ENCODE measurements at regions not wholly inside any gene's neighbourhood (a gene's known extent, or its start where the extent isn't known, plus 50 kb on each side); places are given as distances from the start of the nearest gene placed in this dataset.

- Histone ChIP-seq H3K79me2 (ENCODE audit: insufficient read depth, low read length) (no peaks in the 10 kb centered on the region), H3K27ac (ENCODE audit: low read depth in 1 of 2, low read length in 2 of 2) (no peak overlapping the region), H3K4me3 (replicated peaks in 1 of 3; ENCODE audit: low read depth in 2 of 3, low read length in 3 of 3) (no peak overlapping the region), H4K20me1 (ENCODE audit: insufficient read depth, low read length) (no peaks in the 10 kb centered on the region), H3K4me2 (replicated peaks; ENCODE audit: extremely low read depth, low read length, poor library complexity, severe bottlenecking) (no peak overlapping the region), H3K9ac (ENCODE audit: insufficient read depth, low read length, poor library complexity, severe bottlenecking) (no peak overlapping the region), H3K9me3 (replicated peaks in 1 of 2; ENCODE audit: control insufficient read depth in 1 of 2, insufficient read depth in 1 of 2, low read length in 2 of 2) (no peaks in the 10 kb centered on the region), H3K27me3 (ENCODE audit: control insufficient read depth in 2 of 2, insufficient read depth in 2 of 2, low read length in 2 of 2) (peaks cover 0 to 3% of the 10 kb centered on the region in 2 donors), H2AFZ (ENCODE audit: insufficient read depth, low read depth, low read length, poor library complexity, severe bottlenecking) (no peak overlapping the region), H3K4me1 (ENCODE audit: control insufficient read depth in 1 of 2, insufficient read depth in 2 of 2, low read length in 2 of 2) (no peaks in the 10 kb centered on the region), H3K36me3 (replicated peaks in 1 of 2; ENCODE audit: control insufficient read depth in 1 of 2, insufficient read depth in 2 of 2, low read length in 2 of 2) (no peaks in the 10 kb centered on the region)
- intact Hi-C loops (cut with micrococcal nuclease) = no loop called here
- H3K9me3 Mint-ChIP-seq = no peaks in the 10 kb centered on the region
- H3K4me1 Mint-ChIP-seq = no peaks in the 10 kb centered on the region
- no peak overlapping the region for H3K4me3 Mint-ChIP-seq
- DNase-seq = no peak
- H3K27me3 Mint-ChIP-seq (ENCODE audit: low read depth in 3 of 3) = peaks cover 3 to 13% (median 5%) of the 10 kb centered on the region in 3 donors
- no peaks in the 10 kb centered on the region for H3K36me3 Mint-ChIP-seq
- 93% methylated on average over 2 of the region's 5 CpGs for WGBS (ENCODE audit: insufficient coverage)
- no peak overlapping the region for H3K27ac Mint-ChIP-seq
- no peak for TF ChIP-seq CTCF (IDR thresholded peaks at IDR 0.05)
These were observed 197.3 kb upstream of the CLINT1 start for GRCh38 chr5:158056130-158056825.

- Histone ChIP-seq H3K4me3 (replicated peaks in 1 of 3; ENCODE audit: low read depth in 2 of 3, low read length in 3 of 3) (no peak overlapping the region), H3K9ac (ENCODE audit: insufficient read depth, low read length, poor library complexity, severe bottlenecking) (no peak overlapping the region), H3K9me3 (replicated peaks in 1 of 2; ENCODE audit: control insufficient read depth in 1 of 2, insufficient read depth in 1 of 2, low read length in 2 of 2) (no peaks in the 10 kb centered on the region), H3K36me3 (replicated peaks in 1 of 2; ENCODE audit: control insufficient read depth in 1 of 2, insufficient read depth in 2 of 2, low read length in 2 of 2) (no peaks in the 10 kb centered on the region), H3K27me3 (ENCODE audit: control insufficient read depth in 2 of 2, insufficient read depth in 2 of 2, low read length in 2 of 2) (peaks cover 0 to 3% of the 10 kb centered on the region in 2 donors), H3K79me2 (ENCODE audit: insufficient read depth, low read length) (no peaks in the 10 kb centered on the region), H3K4me1 (ENCODE audit: control insufficient read depth in 1 of 2, insufficient read depth in 2 of 2, low read length in 2 of 2) (no peaks in the 10 kb centered on the region), H3K27ac (ENCODE audit: low read depth in 1 of 2, low read length in 2 of 2) (no peak overlapping the region), H4K20me1 (ENCODE audit: insufficient read depth, low read length) (no peaks in the 10 kb centered on the region), H3K4me2 (replicated peaks; ENCODE audit: extremely low read depth, low read length, poor library complexity, severe bottlenecking) (no peak overlapping the region), H2AFZ (ENCODE audit: insufficient read depth, low read depth, low read length, poor library complexity, severe bottlenecking) (no peak overlapping the region)
- Mint-ChIP-seq H3K36me3 (no peaks in the 10 kb centered on the region), H3K4me3 (no peak overlapping the region), H3K27me3 (ENCODE audit: low read depth in 3 of 3) (peaks cover 3 to 13% (median 7%) of the 10 kb centered on the region in 3 donors), H3K4me1 (no peaks in the 10 kb centered on the region), H3K9me3 (no peaks in the 10 kb centered on the region), H3K27ac (no peak overlapping the region)
- no peak for TF ChIP-seq CTCF (IDR thresholded peaks at IDR 0.05)
- intact Hi-C loops (cut with micrococcal nuclease) = no loop called here
- no CpG with 5 or more reads among the region's 4 CpGs for WGBS (ENCODE audit: insufficient coverage)
- DNase-seq = no peak
These were observed 196.2 kb upstream of the CLINT1 start for GRCh38 chr5:158055111-158055501.
